Non-pigmented ciliary epithelial cell (primary cell): ENCODE measurements at regions not wholly inside any gene's neighbourhood (a gene's known extent, or its start where the extent isn't known, plus 50 kb on each side); places are given as distances from the start of the nearest gene placed in this dataset.
A peak's percentile ranks its signal among the peaks of the same experiment; 100 is the strongest.
"Not testable (repeated sequence)": the region's sequence is repeated elsewhere in the genome, so short reads cannot be mapped to it uniquely, and the experiment has no call there.

Experiments used
- DNase-seq: peaks from one replicate; pipeline ENCODE4 v3.0.0-alpha.2; 2010; ENCODE audit warnings: low read depth

GRCh38 chr17:30638968-30639367, 161.8 kb downstream of the GOSR1 start:
- DNase-seq: not testable (repeated sequence)

- not testable (repeated sequence) for DNase-seq
Measured at GRCh38 chr17:30631651-30632050, 154.4 kb downstream of the GOSR1 start.

- DNase-seq: not testable (repeated sequence)
Measured at GRCh38 chr17:30625380-30625779, 148.2 kb downstream of the GOSR1 start.

- DNase-seq: not testable (repeated sequence)
Measured at GRCh38 chr17:30624180-30624579, 147.0 kb downstream of the GOSR1 start.

- not testable (repeated sequence) for DNase-seq
Measured at GRCh38 chr17:30609682-30610081, 132.5 kb downstream of the GOSR1 start.

- no peak for DNase-seq
Measured at GRCh38 chr17:30605523-30605922, 128.3 kb downstream of the GOSR1 start.

GRCh38 chr17:30605027-30605426, 127.8 kb downstream of the GOSR1 start:
- no peak for DNase-seq

- not testable (repeated sequence) for DNase-seq
Measured at GRCh38 chr17:30602396-30602795, 125.2 kb downstream of the GOSR1 start.

- not testable (repeated sequence) for DNase-seq
Measured at GRCh38 chr17:30601984-30602383, 124.8 kb downstream of the GOSR1 start.

GRCh38 chr17:30600830-30601494, 123.8 kb downstream of the GOSR1 start:
- DNase-seq: no peak

- DNase-seq: no peak
Measured at GRCh38 chr17:30600060-30600829, 123.0 kb downstream of the GOSR1 start.

- no peak for DNase-seq
Measured at GRCh38 chr17:30599428-30600059, 122.3 kb downstream of the GOSR1 start.

- DNase-seq: no peak
Measured at GRCh38 chr17:30597776-30598288, 120.6 kb downstream of the GOSR1 start.

GRCh38 chr17:30596948-30597775, 120.0 kb downstream of the GOSR1 start:
- DNase-seq: not testable (repeated sequence)

GRCh38 chr17:30594953-30595371, 117.8 kb downstream of the GOSR1 start:
- not testable (repeated sequence) for DNase-seq

GRCh38 chr17:30594223-30594952, 117.2 kb downstream of the GOSR1 start:
- DNase-seq: no peak

- DNase-seq: no peak
Measured at GRCh38 chr17:30590081-30590733, 113.0 kb downstream of the GOSR1 start.

- DNase-seq: no peak
Measured at GRCh38 chr17:30589431-30589830, 112.2 kb downstream of the GOSR1 start.

GRCh38 chr17:30588798-30589247, 111.6 kb downstream of the GOSR1 start:
- no peak for DNase-seq

- peak; percentile 71 for DNase-seq
Measured at GRCh38 chr17:30586818-30587595, 109.8 kb downstream of the GOSR1 start.
